ENCODE measurements at regions not wholly inside any gene's neighbourhood (a gene's known extent, or its start where the extent isn't known, plus 50 kb on each side); places are given as distances from the start of the nearest gene placed in this dataset.

- TF ChIP-seq CTCF (IDR thresholded peaks at IDR 0.05) (no peak), POLR2A (IDR thresholded peaks at IDR 0.05) (no peak), EP300 (IDR thresholded peaks at IDR 0.05) (no peak)
- no peaks in the 10 kb centered on the region for H3K27me3 ChIP-seq
- H3K9me3 ChIP-seq = no peaks in the 10 kb centered on the region
- no peak for DNase-seq (ENCODE audit: low spot score in 2 of 2)
- H3K4me3 ChIP-seq = no peak overlapping the region
- H3K36me3 ChIP-seq = no peaks in the 10 kb centered on the region
- H3K27ac ChIP-seq = no peak overlapping the region
- peaks cover 0 to 3% (median 0%) of the 10 kb centered on the region in 4 donors for H3K4me1 ChIP-seq
- WGBS, 2 donors = 26 to 27% methylated on average over 2 of the region's 2 CpGs
These were observed 838.8 kb downstream of the SLC4A3 start for GRCh38 chr2:220466251-220466691.

- H3K27ac ChIP-seq = no peak overlapping the region
- DNase-seq (ENCODE audit: low spot score in 2 of 2) = no peak
- peaks cover 0 to 3% (median 0%) of the 10 kb centered on the region in 4 donors for H3K4me1 ChIP-seq
- WGBS, 2 donors = 51 to 54% methylated on average over 4 of the region's 4 CpGs
- no peak for TF ChIP-seq EP300 (IDR thresholded peaks at IDR 0.05)
- no peak for TF ChIP-seq POLR2A (IDR thresholded peaks at IDR 0.05)
- no peak for TF ChIP-seq CTCF (IDR thresholded peaks at IDR 0.05)
- H3K27me3 ChIP-seq = no peaks in the 10 kb centered on the region
- H3K4me3 ChIP-seq = no peak overlapping the region
- no peaks in the 10 kb centered on the region for H3K36me3 ChIP-seq
- no peaks in the 10 kb centered on the region for H3K9me3 ChIP-seq
These were observed 841.8 kb downstream of the SLC4A3 start for GRCh38 chr2:220469201-220469600.

- Histone ChIP-seq H3K36me3 (no peaks in the 10 kb centered on the region), H3K9me3 (no peaks in the 10 kb centered on the region), H3K4me3 (no peak overlapping the region), H3K27me3 (no peaks in the 10 kb centered on the region), H3K4me1 (no peaks in the 10 kb centered on the region), H3K27ac (no peak overlapping the region)
- DNase-seq (ENCODE audit: low spot score in 2 of 2) = no peak
- TF ChIP-seq CTCF (IDR thresholded peaks at IDR 0.05) (no peak), POLR2A (IDR thresholded peaks at IDR 0.05) (no peak), EP300 (IDR thresholded peaks at IDR 0.05) (no peak)
These were observed 846.2 kb downstream of the SLC4A3 start for GRCh38 chr2:220473611-220474010.

- no peak overlapping the region for H3K4me3 ChIP-seq
- WGBS, 2 donors = 74 to 91% methylated on average over 4 of the region's 4 CpGs
- H3K27ac ChIP-seq = no peak overlapping the region
- no peaks in the 10 kb centered on the region for H3K27me3 ChIP-seq
- no peaks in the 10 kb centered on the region for H3K9me3 ChIP-seq
- TF ChIP-seq EP300 (IDR thresholded peaks at IDR 0.05) = no peak
- TF ChIP-seq POLR2A (IDR thresholded peaks at IDR 0.05) = no peak
- no peak for TF ChIP-seq CTCF (IDR thresholded peaks at IDR 0.05)
- no peaks in the 10 kb centered on the region for H3K36me3 ChIP-seq
- H3K4me1 ChIP-seq = no peaks in the 10 kb centered on the region
- DNase-seq (ENCODE audit: low spot score in 2 of 2) = no peak
These were observed 849.4 kb downstream of the SLC4A3 start for GRCh38 chr2:220476877-220477276.

GRCh38 chr2:220478305-220479058 lies 851.1 kb downstream of the SLC4A3 start:
- Histone ChIP-seq H3K27ac (no peak overlapping the region), H3K27me3 (no peaks in the 10 kb centered on the region), H3K4me3 (no peak overlapping the region), H3K36me3 (no peaks in the 10 kb centered on the region), H3K4me1 (no peaks in the 10 kb centered on the region), H3K9me3 (no peaks in the 10 kb centered on the region)
- no peak for DNase-seq (ENCODE audit: low spot score in 2 of 2)
- no peak for TF ChIP-seq EP300 (IDR thresholded peaks at IDR 0.05)
- 89% methylated on average over 4 of the region's 4 CpGs for WGBS, 2 donors
